ENCODE measurements at regions not wholly inside any gene's neighbourhood (a gene's known extent, or its start where the extent isn't known, plus 50 kb on each side); places are given as distances from the start of the nearest gene placed in this dataset.
"Not testable (repeated sequence)": the region's sequence is repeated elsewhere in the genome, so short reads cannot be mapped to it uniquely, and the experiment has no call there.

DNA sequence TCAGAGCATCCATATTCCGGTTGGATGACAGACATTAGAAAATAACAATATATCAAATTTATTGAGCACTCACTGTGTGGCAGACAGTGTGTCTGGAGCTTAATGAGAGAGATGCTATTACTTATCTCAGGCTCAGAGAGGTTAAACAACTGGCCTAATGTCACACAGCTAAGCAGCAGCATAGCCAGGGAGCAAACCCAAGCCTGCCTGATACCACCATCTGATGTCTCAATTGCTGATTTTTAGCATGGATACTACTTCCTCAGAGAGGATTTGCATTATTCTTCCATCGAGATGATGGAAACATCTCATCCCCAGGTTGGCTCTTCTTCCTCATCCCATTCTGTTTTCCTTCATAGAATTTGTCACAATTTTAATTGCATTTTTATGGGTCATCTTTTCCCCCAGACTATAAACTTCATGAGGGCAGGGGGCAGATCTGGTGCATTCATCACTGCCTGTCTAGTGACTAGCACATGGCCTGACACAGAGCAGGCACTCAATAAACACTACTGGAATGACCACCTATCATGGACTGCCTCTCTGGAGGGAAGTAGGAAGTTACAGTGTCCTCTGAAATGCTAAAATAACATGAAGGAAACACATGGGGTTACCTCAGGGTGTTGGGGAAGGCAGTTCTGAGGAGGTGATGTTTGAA lies 344.8 kb upstream of the CCL2 start:
- DNase-seq, result no peak

DNA sequence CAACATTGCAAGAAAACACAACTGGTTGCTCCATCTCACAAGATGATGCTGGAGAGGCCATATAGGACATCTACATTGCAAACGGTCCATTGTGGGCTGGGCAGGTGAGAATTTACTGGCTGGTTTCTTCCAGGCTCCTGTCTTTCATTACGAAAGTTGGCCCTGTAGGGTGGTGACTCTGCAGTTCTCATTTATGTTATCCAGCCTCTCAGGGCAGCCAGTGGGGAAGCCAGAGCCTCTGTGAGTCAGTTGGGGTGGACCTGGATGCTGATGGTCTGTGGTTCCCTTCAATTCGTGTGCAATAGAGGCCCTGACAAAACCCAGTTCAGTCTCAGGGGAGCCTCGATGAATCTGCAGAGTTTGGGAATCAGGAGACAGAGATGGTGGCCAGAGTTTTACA lies 341.0 kb upstream of the CCL2 start:
- no peak for DNase-seq

DNA sequence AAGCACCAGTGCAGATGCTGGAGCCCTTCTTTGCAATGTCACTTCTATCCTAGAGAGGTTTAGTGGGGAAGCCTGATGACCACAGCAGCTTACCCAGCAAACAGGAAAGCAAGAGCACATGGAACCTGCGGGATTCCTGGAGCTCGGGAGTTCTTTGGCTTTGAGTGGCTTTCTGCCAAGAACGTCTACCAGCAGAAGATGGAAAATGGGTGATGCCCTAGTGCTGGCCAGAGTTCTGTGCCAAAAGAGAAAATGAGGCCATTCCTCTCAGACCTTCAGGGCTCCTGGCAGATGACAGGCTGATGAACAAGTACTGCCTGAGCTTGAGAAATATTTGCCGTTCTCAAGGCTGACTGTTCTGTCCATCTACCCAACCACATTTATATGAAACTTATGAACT lies 332.1 kb upstream of the CCL2 start:
- no peak for DNase-seq

DNA sequence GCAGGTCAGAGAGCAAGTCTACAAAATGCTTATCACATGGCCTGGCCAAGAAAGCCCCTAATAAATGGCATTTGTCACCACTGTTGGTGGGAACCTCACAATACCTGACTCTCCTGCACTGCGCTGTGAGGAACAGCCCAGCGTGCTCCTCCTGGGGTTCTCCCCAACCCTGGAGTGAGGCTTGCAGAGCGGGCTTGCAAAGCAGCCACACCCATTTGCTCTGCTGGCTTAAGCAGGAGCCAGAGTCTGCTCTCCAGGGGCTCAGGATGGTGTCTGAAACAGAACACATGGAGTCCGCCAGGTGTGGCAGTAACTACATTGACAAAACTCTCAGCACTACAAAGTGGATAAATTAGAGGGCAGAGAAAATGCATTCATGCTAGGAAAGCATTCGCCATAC lies 331.0 kb upstream of the CCL2 start:
- DNase-seq, result no peak

DNA sequence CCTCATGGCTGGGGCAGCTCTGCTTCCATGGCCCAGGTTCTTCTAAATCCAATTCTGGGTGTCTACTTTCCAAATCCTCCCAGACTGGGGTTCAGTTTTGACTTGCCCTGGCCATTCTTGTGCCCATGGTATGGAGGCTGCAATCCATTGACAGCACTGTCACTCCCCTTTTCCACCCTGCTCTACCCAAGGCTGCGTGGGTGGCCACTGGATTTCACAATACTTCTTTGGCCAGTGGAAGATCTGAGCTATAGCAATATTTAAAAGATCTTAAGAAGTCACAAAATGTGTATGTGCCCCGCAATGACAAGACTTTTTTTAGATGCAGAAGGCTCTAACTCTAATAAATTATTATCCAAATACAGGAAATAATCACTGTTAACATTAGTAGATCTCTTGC lies 329.4 kb upstream of the CCL2 start:
- no peak for DNase-seq

DNA sequence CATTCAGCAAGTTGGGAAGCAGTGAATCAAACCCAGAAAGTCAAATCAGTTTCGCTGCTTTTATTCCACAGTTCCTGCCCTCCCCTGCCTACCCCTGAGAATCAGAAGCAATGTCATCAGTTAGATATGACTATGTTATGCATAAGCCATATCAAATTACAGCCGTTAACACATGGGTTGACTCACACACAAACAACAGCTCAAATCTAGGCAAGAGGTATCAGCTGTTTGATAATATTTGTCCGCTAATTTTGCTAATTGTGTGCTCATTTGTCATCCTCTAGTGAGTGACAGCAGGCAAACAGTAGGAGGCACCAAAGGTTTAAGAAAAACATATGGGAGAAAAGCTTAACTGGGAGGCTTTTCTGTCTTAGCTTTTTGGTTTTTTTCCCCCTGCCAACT lies 327.4 kb upstream of the CCL2 start:
- peak in 1 of 2 experiments; percentile 1 for DNase-seq

DNA sequence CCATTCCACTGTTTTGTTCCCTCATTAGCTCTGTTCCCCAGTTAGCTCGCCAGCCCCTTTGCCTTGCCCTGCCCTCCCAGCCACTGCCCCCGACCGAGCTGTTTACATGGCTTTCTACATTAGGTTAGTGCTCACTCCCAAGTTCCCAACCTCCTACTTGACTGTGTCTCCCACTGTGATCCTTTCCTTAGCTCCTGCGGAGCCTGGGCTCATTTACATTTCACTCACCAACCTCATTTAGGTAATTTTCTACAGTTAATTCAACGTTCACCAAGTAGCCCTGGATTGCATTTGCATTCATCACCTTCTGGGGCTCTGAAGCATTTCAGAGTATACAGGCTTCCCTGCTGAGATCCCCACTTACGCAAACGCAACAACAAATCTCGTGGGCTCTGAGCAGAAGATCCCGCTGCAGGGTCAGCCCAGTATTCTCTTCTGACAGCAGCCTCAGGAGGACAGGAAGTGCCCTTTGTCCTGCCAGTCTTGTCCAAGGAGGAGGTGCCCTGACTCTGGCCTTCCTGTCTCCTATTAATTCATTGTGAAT lies 325.8 kb upstream of the CCL2 start:
- DNase-seq, result no peak

DNA sequence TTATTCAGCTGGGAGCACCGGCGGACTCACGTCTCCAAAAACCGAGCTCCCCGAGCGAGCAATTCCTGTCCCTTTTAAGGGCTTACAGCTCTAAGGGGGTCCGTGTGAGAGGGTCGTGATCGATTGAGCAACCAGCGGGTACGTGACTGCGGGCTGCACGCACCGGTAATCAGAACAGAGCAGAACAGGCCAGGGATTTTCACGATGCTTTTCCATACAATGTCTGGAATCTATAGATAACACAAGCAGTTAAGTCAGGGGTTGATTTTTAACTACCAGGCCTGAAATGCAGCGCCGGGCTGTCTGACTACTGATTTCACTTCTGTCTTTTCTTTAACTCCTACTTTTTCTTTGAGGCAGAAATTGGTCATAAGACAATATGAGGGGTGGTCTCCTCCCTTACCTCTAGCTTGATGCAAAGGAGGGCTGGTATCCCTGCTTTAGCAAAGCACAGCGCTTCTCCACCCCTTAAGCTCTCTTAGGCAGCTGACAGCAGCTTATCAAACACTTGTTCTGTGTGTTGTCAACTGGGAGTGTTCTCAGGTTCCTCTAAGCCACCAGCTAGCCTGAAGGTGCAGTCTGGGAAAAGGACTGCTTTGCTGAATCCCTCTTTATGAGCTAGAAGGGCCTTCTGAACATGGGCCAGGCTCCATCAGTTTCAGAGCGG lies 323.8 kb upstream of the CCL2 start:
- not testable (repeated sequence) for DNase-seq

DNA sequence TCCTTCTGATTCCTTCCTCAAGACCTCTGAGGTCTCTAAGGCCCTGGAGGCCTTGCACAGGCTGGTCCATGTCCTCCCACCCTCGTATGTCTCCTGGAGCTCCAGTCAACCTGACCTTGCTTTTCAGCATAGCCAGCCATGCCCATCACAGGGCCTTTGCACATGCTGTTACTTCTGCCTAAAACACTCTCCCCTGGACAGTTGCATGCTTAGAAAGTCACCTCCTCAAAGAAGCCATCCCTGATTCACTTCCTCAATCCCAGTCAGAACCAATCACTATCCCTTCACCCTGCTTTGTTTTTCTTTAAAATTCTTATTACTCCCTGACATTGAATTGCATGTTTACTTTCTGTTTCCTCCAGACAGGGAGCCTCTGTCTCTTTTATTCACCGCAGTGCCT lies 322.1 kb upstream of the CCL2 start:
- DNase-seq, result no peak

DNA sequence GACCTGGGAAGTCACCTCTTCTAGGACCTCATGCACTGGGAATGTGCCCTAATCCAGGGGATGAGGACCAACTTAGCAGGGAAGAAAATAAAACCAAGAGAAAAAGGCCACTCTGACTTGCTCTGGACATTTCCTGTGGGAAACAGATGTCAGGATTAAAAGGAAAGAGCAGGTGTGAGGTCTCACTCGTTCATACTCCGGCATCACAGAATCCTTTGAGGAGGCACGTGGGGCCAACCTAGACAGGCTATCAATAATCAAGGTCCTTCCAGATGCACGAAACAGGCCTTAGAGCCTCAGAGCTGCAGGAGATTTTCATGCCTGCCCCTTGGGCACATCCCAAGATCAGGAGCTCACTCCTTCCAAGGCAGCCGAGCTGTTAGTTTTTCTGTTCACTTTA lies 321.5 kb upstream of the CCL2 start:
- no peak for DNase-seq

DNA sequence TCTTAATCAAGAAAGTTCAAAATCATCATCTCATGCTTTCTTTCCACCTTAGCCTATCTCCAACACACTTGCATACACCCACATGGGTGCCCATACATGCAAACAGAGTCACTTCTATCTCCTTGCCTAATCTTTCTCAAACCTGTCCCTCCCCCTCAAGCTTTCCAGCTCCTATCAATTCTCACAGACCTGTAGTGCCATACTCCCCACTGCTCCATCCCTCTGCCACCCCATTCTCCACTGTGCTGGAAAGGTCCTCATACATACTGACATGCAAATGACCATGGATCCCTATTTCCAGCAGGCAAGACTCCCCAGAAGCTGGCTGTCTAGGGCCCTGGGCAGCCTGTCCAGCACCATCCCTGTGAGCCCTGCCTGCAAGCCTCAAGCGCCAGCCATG lies 320.4 kb upstream of the CCL2 start:
- no peak for DNase-seq

DNA sequence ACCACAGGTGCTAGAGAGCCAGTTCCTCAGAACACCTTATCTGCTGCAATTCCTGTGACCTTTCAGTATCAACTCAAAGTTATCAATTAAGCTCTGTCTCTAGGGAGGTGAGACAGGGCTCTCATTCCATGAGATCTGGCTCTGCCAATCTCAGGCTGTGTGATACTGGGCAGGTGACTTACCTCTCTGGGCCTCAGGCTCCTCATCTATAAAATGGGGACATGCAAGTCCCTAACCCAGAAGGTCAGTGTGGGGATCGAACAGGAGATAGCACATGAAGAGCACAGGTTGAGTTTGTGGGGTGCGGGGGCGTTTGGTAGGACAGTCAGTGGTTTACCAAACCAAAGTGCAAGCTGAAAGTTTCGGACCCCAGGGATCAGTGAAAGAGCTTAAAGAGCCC lies 319.3 kb upstream of the CCL2 start:
- DNase-seq, result no peak

DNA sequence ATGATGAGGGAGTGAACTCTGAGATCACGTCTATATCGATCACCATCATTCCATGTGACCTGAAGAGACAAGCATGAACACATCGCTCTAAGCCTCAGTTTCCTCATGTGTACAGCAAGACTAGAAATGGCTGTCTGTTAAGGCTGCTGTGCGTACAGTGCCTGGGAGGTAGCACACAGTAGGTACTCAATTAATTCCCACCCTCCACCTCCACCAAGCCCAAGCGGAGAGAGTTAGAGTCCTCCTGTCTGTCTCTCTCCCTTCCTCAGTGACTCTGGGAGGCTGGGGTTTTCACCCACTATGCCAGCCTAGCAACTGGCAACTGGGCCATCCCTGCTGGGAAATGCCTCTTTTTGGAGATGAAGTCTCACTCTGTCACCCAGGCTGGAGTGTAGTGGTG lies 318.3 kb upstream of the CCL2 start:
- no peak for DNase-seq

DNA sequence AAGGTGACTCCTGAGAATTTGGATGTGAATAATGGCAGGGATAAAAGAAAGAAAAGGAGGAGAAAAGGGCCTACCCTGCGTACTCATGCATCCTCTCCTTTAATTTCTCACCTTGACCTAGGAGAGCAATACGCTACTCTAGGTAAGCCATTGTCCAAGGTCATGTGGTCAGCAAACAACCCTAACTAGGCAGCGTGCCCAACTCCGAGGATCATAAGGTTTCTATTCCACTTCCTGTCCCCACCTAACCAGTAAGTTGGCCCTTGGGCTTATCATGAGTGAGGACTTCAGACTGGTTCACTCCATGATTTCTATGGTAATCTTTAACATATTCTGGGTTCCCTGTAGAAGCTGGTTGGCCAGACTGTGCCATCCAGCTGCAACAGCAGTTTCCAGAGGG lies 315.1 kb upstream of the CCL2 start:
- no peak for DNase-seq

DNA sequence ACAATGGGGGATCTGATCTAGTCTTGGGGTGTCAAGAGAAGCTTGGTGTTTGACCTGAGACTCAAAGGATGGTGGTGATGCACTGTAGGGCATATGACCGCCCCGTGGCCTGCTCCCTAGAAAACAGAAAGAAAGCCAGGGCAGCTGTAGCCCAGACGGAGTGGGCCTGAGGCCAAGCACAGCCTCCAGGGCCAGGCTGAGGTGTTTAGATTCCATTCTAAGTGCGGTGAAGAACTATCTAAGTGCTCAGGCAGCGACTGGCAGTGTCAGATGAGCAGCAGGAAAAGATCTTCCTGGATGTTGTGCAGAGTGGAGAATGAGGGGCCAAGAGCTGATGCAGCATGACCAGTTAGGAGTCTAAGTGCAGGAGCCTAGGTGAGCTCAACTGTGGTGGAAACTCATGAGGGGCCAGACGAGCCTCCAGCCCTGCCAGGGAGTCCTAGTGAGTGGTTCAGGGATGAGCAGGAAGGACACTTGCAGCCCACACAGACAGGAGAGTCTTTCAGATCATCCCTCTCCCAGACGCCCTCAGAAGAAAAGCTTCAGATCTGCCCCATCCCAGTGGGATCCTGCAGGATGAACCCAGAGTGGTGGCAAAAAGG lies 314.2 kb upstream of the CCL2 start:
- no peak for DNase-seq

DNA sequence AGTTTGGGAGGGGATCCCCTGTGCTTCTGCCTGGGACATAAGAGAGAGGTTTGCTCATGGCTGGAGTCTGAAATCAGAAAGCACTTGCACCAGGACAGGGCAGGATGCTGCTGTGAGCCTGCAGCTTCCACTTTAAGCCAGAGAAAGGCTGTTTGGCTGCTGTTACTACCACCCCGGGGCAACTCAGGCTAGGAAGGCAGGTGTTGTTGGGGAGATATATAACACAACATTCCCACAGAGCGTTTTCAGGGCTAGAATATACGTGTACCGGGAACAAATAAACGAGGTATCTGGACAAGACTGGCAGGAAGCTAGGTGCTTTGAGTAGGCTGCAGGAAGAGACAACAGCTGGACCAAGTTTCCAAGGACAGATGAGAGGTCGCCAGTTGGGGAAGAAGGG lies 313.3 kb upstream of the CCL2 start:
- no peak for DNase-seq

DNA sequence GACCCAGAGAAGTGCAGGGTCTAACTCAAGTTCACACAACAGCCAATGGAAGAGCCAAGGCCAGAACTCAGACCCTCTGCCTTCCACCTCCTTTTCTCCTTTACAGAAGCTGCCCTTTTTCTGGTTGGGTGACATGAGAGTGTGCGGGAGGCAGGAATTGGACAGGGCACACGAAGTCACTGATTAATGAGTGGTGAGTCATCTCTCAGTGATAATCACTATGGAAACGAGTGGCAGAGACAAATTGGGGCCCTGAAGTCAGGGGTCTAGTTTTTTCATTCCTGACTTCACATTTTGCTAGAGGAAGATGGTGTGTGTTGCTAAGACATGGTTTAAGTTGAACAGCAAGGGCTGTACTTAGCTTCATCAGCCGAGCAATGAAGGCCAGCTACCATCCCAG lies 312.7 kb upstream of the CCL2 start:
- DNase-seq, result no peak

DNA sequence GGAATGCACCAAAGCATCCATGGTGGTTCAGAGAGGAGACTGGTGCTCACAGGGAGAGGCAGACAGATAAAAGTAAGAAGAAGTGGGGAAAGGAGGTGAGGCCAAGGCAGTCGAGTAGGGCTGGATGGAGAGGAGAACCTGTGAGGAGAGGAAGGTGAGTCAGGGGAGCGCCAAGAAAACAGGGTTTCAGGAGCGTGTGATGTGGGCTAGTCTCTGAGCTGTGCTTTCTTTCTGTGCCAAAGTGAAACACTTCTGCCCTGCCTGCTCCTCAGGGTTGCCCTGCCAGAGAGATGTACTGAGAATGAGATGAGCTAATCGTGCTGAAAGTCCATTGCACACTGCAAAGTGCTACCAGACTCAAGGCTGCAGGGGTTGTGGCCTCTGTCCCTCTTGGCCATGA lies 310.7 kb upstream of the CCL2 start:
- DNase-seq, result no peak

DNA sequence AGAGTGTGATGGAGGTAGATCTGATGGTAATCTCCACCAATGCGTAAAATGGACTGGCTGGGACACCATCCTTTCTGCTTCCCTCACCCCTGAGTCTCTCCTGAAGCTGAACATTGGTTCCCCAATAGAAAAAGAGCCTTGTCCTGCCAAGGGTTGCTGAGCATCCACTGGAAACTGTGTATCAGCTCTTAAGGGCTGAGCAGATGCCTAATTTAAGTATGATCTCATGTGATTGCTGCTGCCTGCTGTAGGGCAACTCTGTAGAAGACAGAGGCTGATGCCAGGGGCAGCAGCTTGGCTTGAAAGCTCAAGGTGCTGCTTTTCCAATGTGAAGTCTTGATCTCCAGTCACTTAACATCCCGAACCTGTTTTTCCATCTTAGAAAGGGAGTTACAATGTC lies 310.3 kb upstream of the CCL2 start:
- DNase-seq, result no peak

DNA sequence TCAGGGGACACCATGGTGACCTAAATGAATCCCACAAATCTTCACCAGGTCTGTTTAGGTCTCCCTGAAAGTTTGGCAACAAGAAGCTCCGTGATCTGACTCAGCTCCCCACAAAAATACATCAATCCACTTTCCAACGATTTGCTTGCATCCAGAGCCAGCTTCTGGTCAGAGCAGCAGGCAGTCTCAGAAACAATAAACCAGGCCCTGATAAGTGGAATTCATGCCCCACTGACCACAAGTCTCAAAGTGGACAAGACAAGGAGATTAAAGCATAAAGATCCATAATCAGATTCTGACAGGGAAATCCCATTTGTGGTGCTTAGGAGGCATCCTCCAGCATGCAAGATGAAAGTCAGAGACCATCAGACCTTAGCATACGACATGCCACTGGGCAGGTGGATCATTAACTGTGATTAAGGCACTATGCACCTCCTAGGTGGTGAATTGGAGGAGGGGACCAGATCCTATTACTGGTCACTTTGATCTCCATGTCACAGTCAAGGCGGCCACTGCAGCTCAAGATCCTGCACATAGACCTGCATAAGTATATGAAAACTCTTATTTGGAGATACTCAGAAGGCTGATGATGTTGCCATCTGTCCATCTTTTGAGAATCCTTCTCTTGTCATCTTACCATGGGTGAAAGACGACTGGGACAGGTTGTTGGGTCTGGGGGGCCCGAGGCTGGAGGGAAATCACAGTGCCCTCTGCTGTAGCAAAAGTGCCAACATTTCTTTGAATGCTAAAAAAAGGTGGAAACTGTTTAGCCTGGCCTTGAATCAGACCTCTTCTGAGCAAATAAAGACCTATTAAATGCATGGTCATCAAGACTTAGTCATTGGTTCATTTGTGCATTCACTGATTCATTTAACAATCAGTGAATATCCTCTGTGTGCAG lies 309.2 kb upstream of the CCL2 start:
- DNase-seq, result no peak

DNA sequence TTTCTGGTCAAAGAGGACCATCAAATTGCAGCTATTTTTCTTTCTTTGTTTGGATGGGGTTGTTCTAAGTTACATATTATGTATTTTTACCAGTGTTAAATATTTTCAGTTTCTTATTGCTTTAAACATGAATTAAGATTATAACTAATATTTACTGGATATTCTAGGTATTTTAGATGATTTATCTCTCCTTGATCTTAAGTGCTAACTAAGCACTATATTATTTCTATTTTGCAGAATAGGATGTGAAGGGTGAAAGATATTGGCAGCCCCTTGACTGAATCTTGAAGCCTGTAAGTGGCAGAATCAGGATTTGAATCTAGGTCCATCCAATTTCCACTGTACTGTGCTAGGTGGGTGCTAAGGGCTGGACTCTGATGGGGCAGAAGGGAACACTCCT lies 307.3 kb upstream of the CCL2 start:
- DNase-seq, result no peak

DNA sequence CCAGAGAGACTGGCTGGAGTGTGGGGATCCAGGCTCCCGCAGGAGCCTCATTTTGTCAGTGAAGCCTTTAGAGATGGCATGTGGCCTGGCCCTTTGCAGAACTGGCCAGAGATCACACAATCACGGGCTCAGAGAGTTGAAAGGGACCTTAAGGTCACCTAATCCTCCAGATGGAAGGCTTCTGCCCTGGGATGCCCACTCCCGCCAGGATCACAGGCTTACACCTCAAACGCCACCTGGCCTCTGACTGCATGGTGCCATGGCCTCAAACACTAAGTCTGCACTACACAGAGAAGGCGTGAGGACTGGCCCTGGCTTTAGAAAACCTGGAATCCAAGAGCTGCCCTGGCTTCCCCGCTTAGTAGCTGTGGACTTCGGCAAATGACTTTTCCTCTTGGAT lies 306.8 kb upstream of the CCL2 start:
- DNase-seq, result no peak

DNA sequence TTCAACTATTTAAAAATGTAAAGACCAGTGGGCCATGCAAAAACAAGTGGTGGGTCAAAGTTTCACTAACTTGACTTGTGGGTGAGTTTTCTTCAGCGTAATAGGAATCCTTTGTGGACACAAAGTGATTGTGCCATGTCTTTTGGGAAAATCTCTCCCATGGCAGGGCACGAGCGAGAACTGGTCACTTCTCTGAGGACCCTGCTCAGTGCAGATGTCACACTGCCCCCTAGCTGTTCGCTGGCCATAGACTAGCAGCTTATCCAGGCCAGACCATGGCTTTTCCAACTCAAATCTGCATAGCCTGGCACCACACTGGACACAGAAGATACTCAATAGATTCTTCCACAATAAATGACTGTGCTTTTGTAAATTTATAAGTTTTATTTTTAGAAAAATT lies 306.0 kb upstream of the CCL2 start:
- peak in 1 of 2 experiments; percentile 12 for DNase-seq
